SK-N-SH (cell line): ENCODE measurements at regions not wholly inside any gene's neighbourhood (a gene's known extent, or its start where the extent isn't known, plus 50 kb on each side); places are given as distances from the start of the nearest gene placed in this dataset.

Experiments used
- CTCF ChIA-PET: fragments of 300-600, 350-600 bp; formaldehyde crosslinking; extraction: SDS; loops from one replicate; lab custom pipeline; 2021; lab: Yijun Ruan, JAX
- POLR2A ChIA-PET: fragments of 350-600 bp; sonication (Branson Sonifier 250); formaldehyde crosslinking; extraction: SDS; loops from one replicate; lab custom pipeline; 2020; ENCODE audit warnings: antibody characterized with exemption, inconsistent platforms; lab: Yijun Ruan, JAX
- DNase-seq: peaks from one replicate; pipeline ENCODE4 v3.0.0; 2012
- H2AFZ ChIP-seq: fragments of 200-600 bp; sonication (generic); 2 replicates; pipeline ENCODE4 v1.8.1; 2016; ENCODE audit warnings: antibody characterized with exemption, mild to moderate bottlenecking, low read depth
- H3F3A ChIP-seq: fragments of 200-600 bp; sonication (generic); replicated peaks from 2 replicates; pipeline ENCODE3; 2016; ENCODE audit warnings: antibody characterized with exemption, mild to moderate bottlenecking; ENCODE audit not compliant: insufficient read depth
- H3K27ac ChIP-seq, 2 experiments: fragments of 200-500 bp in 1 of 2; fragments of 200-600 bp in 1 of 2; sonication (Bioruptor generic) in 1 of 2; sonication (generic), shearing (Covaris generic) in 1 of 2; 2 replicates each; pipeline versions ENCODE4 v1.5.1 to v1.6.1; 2014 to 2016; ENCODE audit warnings: low read depth in 2 of 2, inconsistent platforms in 1 of 2, low read length in 1 of 2, mild to moderate bottlenecking in 1 of 2, mixed read lengths in 1 of 2
- H3K27me3 ChIP-seq: fragments of 200-600 bp; sonication (generic), shearing (Covaris generic); 2 replicates; pipeline ENCODE4 v1.6.1; 2016; ENCODE audit warnings: mixed run types; ENCODE audit not compliant: insufficient read depth
- H3K36me3 ChIP-seq, 2 experiments: fragments of 200-500 bp in 1 of 2; fragments of 200-600 bp in 1 of 2; sonication (Bioruptor generic) in 1 of 2; sonication (generic) in 1 of 2; replicated peaks in 1 of 2; 2 replicates each; pipeline versions ENCODE3 to v1.5.1; 2014 to 2016; ENCODE audit warnings: low read length in 1 of 2, mild to moderate bottlenecking in 1 of 2; ENCODE audit not compliant: insufficient read depth in 2 of 2, control insufficient read depth in 1 of 2
- H3K4me1 ChIP-seq, 2 experiments: fragments of 200-500 bp in 1 of 2; fragments of 200-600 bp in 1 of 2; sonication (Bioruptor generic) in 1 of 2; sonication (generic), shearing (Covaris generic) in 1 of 2; 2 replicates each; pipeline versions ENCODE4 v1.5.1 to v1.6.1; 2014 to 2016; ENCODE audit warnings: low read depth in 1 of 2, low read length in 1 of 2, mixed run types in 1 of 2; ENCODE audit not compliant: insufficient read depth in 2 of 2, control insufficient read depth in 1 of 2
- H3K4me2 ChIP-seq: fragments of 200-600 bp; sonication (generic), shearing (Covaris generic); 2 replicates; pipeline ENCODE4 v1.6.1; 2017; ENCODE audit warnings: mixed run types
- H3K4me3 ChIP-seq, 2 experiments: fragments of 200-500 bp in 1 of 2; fragments of 200-600 bp in 1 of 2; sonication (Bioruptor generic) in 1 of 2; sonication (generic), shearing (Covaris generic) in 1 of 2; 2 replicates each; pipeline versions ENCODE4 v1.5.1 to v1.8.1; 2014 to 2016; ENCODE audit warnings: low read depth in 2 of 2, inconsistent platforms in 1 of 2, low read length in 1 of 2, mild to moderate bottlenecking in 1 of 2, mixed read lengths in 1 of 2, moderate library complexity in 1 of 2
- H3K79me2 ChIP-seq: fragments of 200-600 bp; sonication (generic); 2 replicates; pipeline ENCODE4 v1.8.1; 2017; ENCODE audit warnings: mild to moderate bottlenecking; ENCODE audit not compliant: insufficient read depth
- H3K9ac ChIP-seq: fragments of 200-600 bp; sonication (generic); 2 replicates; pipeline ENCODE4 v1.6.1; 2017; ENCODE audit warnings: mixed run types
- H3K9me2 ChIP-seq: fragments of 200-600 bp; sonication (generic); 2 replicates; pipeline ENCODE4 v1.6.1; 2017; ENCODE audit warnings: mixed run types
- H3K9me3 ChIP-seq: fragments of 200-600 bp; sonication (generic); 2 replicates; pipeline ENCODE4 v1.6.1; 2017; ENCODE audit warnings: mixed run types, mild to moderate bottlenecking, moderate library complexity
- H4K20me1 ChIP-seq: fragments of 200-600 bp; sonication (generic); 2 replicates; pipeline ENCODE4 v1.6.1; 2017; ENCODE audit warnings: mild to moderate bottlenecking, mixed run types; ENCODE audit not compliant: insufficient read depth
- CHD2 ChIP-seq: fragments of 150-350 bp; IDR thresholded peaks from 2 replicates; pipeline ENCODE4 v1.6.1; 2018; ENCODE audit warnings: low read length; ENCODE audit not compliant: partially characterized antibody
- EZH2phosphoT487 ChIP-seq: fragments of 200-600 bp; sonication (generic); IDR thresholded peaks from 2 replicates; pipeline ENCODE4 v1.6.1; 2017; ENCODE audit warnings: low read depth, mixed run types, mild to moderate bottlenecking, antibody characterized with exemption, moderate library complexity, borderline replicate concordance
- JUND ChIP-seq: IDR thresholded peaks from 2 replicates; pipeline ENCODE4 v1.4.0; 2012
- MEF2A ChIP-seq: IDR thresholded peaks from 2 replicates; pipeline ENCODE4 v1.4.0; 2012; ENCODE audit warnings: low read depth, borderline replicate concordance
- RAD21 ChIP-seq: IDR thresholded peaks from 2 replicates; pipeline ENCODE4 v1.6.1; 2012; ENCODE audit warnings: mild to moderate bottlenecking, low read length
- RCOR1 ChIP-seq: fragments of 150-350 bp; IDR thresholded peaks from 2 replicates; pipeline ENCODE4 v1.6.1; 2017; ENCODE audit warnings: antibody characterized with exemption, low read length
- RFX5 ChIP-seq: IDR thresholded peaks from 2 replicates; pipeline ENCODE4 v1.6.1; 2012; ENCODE audit warnings: mild to moderate bottlenecking, improper control_type of control experiment, low read length
- TEAD4 ChIP-seq: IDR thresholded peaks from 2 replicates; pipeline ENCODE4 v1.4.0; 2012; ENCODE audit warnings: mild to moderate bottlenecking, borderline replicate concordance; ENCODE audit not compliant: insufficient read depth
- WGBS: methylation state at CpG from one replicate; pipeline ENCODE4 v1.1.6; 2017; ENCODE audit warnings: low lambda C conversion rate; 5-methylcytosine and 5-hydroxymethylcytosine counted together
- TF ChIP-seq, protein P1 (sequence below): fragments of 150-350 bp; IDR thresholded peaks from 2 replicates; pipeline ENCODE4 v1.6.1; 2017; ENCODE audit warnings: antibody characterized with exemption, low read length, low read depth, borderline replicate concordance
- TF ChIP-seq, protein P2 (sequence below): fragments of 150-350 bp; IDR thresholded peaks from 2 replicates; pipeline ENCODE4 v1.6.1; 2016; ENCODE audit warnings: mild to moderate bottlenecking, low read depth, low read length
- TF ChIP-seq, protein P3 (sequence below): fragments of 200-600 bp; sonication (generic); IDR thresholded peaks from 2 replicates; pipeline ENCODE4 v1.6.1; 2017; ENCODE audit warnings: antibody characterized with exemption, mild to moderate bottlenecking, moderate library complexity
- TF ChIP-seq, protein P4 (sequence below): IDR thresholded peaks from 2 replicates; pipeline ENCODE4 v1.4.0; 2012; ENCODE audit warnings: low read depth

DNA sequence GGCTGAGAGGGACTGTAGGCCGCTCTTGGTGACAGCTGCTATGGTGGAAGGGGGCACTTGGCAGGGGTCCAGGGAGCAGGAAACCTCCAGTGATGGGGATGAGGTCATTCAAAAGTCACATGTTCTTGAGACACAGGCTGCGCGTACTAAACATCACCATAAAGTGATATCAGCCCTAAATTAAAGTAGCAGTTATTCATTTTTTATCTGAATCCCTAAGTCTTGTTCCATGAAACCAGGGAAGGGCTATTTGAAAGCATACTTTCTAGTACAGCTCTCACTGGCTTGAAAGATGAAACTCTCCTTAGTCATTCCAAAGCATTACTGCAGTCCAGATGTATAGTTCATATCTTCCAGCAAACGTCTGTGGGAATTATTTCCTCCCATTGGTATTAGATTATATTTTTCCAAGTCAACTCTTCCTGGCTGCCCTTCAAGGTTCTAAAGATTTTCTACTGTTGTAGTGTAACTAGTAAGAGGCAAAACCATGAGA is 373.1 kb downstream of the CD109 start:
- no peaks in the 10 kb centered on the region for H3K79me2 ChIP-seq
- no peak overlapping the region for H3K27ac ChIP-seq
- DNase-seq = no peak
- H2AFZ ChIP-seq = no peak overlapping the region
- WGBS = 6% methylated on average over 4 of the region's 4 CpGs
- H3K4me2 ChIP-seq = no peak overlapping the region
- CTCF ChIA-PET = interaction anchor here (0.6 kb wide), 1 partner anchor 959 kb away, joined by 3 read pairs; no protein-coding TSS in a partner anchor
- no peak overlapping the region for H3K9ac ChIP-seq
- H3K9me2 ChIP-seq = no peaks in the 10 kb centered on the region
- H4K20me1 ChIP-seq = no peaks in the 10 kb centered on the region
- POLR2A ChIA-PET = no interaction called here
- no peaks in the 10 kb centered on the region for H3K9me3 ChIP-seq
- H3K36me3 ChIP-seq = no peaks in the 10 kb centered on the region
- H3K4me1 ChIP-seq = no peaks in the 10 kb centered on the region
- H3K4me3 ChIP-seq = no peak overlapping the region
- H3F3A ChIP-seq = peaks cover 3% of the 10 kb centered on the region
- TF ChIP-seq JUND = no peak
- H3K27me3 ChIP-seq = no peaks in the 10 kb centered on the region

GRCh38 chr6:74066168-74066871 is 370.3 kb downstream of the CD109 start:
- H2AFZ ChIP-seq = no peak overlapping the region
- H3K4me2 ChIP-seq = no peak overlapping the region
- CTCF ChIA-PET = no interaction called here
- TF ChIP-seq RFX5 (no peak), MEF2A (no peak)
- TF ChIP-seq, protein P1, sequence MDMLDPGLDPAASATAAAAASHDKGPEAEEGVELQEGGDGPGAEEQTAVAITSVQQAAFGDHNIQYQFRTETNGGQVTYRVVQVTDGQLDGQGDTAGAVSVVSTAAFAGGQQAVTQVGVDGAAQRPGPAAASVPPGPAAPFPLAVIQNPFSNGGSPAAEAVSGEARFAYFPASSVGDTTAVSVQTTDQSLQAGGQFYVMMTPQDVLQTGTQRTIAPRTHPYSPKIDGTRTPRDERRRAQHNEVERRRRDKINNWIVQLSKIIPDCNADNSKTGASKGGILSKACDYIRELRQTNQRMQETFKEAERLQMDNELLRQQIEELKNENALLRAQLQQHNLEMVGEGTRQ = no peak
- TF ChIP-seq, all 33 proteins: peak for 0
- POLR2A ChIA-PET = no interaction called here
- Histone ChIP-seq H3K9ac (no peak overlapping the region), H3K4me1 (no peaks in the 10 kb centered on the region), H4K20me1 (no peaks in the 10 kb centered on the region), H3F3A (peaks cover 3% of the 10 kb centered on the region), H3K9me2 (no peaks in the 10 kb centered on the region), H3K4me3 (no peak overlapping the region), H3K36me3 (no peaks in the 10 kb centered on the region), H3K27ac (no peak overlapping the region), H3K79me2 (no peaks in the 10 kb centered on the region), H3K9me3 (no peaks in the 10 kb centered on the region), H3K27me3 (no peaks in the 10 kb centered on the region; the same call in 1 of the 2 replicates)
- WGBS = 14% methylated on average over 10 of the region's 10 CpGs
- DNase-seq = no peak

DNA sequence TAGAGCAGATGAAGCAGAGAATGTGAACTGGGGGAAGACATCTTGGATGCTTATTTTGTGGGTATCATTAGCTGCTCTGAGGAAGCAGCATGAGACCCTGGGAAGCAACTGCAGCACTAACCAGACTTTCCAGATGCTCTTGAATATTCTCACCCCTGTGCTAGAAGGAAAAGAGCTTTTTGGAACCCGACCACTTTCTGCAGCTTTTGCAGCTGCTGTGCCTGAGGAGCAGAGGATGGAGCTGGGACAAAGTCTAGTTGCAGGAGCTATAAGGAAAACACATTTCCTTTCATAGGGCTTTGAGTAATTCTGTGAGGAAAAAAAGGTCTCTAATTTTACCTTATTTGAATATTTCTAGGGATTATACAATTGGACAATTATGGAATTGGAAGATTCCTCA is 369.7 kb downstream of the CD109 start:
- Histone ChIP-seq H3K9me3 (0 out of 2 replicates have a peak, but pooled peaks cover 6% of the 10 kb centered on the region), H3K36me3 (no peaks in the 10 kb centered on the region), H3K9ac (no peak overlapping the region), H3K27me3 (no peaks in the 10 kb centered on the region; the same call in 1 of the 2 replicates), H3K9me2 (no peaks in the 10 kb centered on the region), H2AFZ (no peak overlapping the region), H3F3A (peaks cover 3% of the 10 kb centered on the region), H3K4me3 (no peak overlapping the region), H3K4me2 (no peak overlapping the region), H3K4me1 (no peaks in the 10 kb centered on the region), H3K79me2 (no peaks in the 10 kb centered on the region), H3K27ac (no peak overlapping the region), H4K20me1 (no peaks in the 10 kb centered on the region)
- CTCF ChIA-PET = no interaction called here
- POLR2A ChIA-PET = no interaction called here
- no peak for DNase-seq
- WGBS = 0% methylated on average over 1 of the region's 1 CpG
- TF ChIP-seq, protein P2, sequence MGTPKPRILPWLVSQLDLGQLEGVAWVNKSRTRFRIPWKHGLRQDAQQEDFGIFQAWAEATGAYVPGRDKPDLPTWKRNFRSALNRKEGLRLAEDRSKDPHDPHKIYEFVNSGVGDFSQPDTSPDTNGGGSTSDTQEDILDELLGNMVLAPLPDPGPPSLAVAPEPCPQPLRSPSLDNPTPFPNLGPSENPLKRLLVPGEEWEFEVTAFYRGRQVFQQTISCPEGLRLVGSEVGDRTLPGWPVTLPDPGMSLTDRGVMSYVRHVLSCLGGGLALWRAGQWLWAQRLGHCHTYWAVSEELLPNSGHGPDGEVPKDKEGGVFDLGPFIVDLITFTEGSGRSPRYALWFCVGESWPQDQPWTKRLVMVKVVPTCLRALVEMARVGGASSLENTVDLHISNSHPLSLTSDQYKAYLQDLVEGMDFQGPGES = no peak
- TF ChIP-seq RCOR1 = no peak
- TF ChIP-seq, protein P3, sequence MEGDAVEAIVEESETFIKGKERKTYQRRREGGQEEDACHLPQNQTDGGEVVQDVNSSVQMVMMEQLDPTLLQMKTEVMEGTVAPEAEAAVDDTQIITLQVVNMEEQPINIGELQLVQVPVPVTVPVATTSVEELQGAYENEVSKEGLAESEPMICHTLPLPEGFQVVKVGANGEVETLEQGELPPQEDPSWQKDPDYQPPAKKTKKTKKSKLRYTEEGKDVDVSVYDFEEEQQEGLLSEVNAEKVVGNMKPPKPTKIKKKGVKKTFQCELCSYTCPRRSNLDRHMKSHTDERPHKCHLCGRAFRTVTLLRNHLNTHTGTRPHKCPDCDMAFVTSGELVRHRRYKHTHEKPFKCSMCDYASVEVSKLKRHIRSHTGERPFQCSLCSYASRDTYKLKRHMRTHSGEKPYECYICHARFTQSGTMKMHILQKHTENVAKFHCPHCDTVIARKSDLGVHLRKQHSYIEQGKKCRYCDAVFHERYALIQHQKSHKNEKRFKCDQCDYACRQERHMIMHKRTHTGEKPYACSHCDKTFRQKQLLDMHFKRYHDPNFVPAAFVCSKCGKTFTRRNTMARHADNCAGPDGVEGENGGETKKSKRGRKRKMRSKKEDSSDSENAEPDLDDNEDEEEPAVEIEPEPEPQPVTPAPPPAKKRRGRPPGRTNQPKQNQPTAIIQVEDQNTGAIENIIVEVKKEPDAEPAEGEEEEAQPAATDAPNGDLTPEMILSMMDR = no peak
- no peak for TF ChIP-seq EZH2phosphoT487
- TF ChIP-seq TEAD4 = no peak
- TF ChIP-seq, protein P4, sequence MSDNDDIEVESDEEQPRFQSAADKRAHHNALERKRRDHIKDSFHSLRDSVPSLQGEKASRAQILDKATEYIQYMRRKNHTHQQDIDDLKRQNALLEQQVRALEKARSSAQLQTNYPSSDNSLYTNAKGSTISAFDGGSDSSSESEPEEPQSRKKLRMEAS = no peak
- TF ChIP-seq CHD2 = no peak
- TF ChIP-seq RAD21 = no peak
